ENCODE measurements at regions not wholly inside any gene's neighbourhood (a gene's known extent, or its start where the extent isn't known, plus 50 kb on each side); places are given as distances from the start of the nearest gene placed in this dataset.

DNA sequence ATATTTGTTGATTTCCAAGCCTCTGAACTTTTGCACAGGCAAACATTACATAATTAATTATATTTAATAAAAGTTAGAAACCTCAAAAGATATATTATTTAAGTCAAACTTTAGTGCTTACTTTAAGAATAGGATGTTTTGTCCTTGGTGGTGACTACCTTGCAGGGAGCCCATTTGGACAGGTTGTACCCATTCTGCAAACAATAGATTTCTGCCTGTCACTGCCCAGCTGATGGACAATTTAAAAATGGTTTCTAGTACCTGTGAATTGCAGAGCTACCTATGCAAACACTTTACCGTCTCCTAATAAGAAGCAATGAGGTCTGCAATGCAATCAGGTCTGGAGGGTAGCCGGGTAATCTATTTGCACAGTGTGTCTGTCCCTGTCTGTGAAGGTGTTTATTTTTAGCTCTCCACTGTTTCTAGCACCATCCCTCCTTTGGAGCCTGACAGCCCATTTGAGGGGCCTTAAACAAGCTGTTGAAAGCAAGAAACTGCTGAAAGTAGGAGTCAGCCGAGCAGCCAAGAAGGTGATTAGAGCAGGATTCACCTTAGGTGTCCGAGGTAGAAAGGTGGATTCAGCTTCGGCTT lies 556.2 kb upstream of the CFAP20DC start:
- Histone ChIP-seq H3K36me3 (no peaks in the 10 kb centered on the region), H3K9me3 (no peaks in the 10 kb centered on the region), H3K27ac (no peak overlapping the region), H3K4me3 (no peak overlapping the region), H3K27me3 (no peaks in the 10 kb centered on the region), H3K4me1 (no peaks in the 10 kb centered on the region)
- no peak for TF ChIP-seq POLR2A (IDR thresholded peaks at IDR 0.05)
- TF ChIP-seq POLR2AphosphoS5 (IDR thresholded peaks at IDR 0.05; ENCODE audit: insufficient read depth in 1 of 2, low read depth in 1 of 2) = no peak
- TF ChIP-seq, protein P1, sequence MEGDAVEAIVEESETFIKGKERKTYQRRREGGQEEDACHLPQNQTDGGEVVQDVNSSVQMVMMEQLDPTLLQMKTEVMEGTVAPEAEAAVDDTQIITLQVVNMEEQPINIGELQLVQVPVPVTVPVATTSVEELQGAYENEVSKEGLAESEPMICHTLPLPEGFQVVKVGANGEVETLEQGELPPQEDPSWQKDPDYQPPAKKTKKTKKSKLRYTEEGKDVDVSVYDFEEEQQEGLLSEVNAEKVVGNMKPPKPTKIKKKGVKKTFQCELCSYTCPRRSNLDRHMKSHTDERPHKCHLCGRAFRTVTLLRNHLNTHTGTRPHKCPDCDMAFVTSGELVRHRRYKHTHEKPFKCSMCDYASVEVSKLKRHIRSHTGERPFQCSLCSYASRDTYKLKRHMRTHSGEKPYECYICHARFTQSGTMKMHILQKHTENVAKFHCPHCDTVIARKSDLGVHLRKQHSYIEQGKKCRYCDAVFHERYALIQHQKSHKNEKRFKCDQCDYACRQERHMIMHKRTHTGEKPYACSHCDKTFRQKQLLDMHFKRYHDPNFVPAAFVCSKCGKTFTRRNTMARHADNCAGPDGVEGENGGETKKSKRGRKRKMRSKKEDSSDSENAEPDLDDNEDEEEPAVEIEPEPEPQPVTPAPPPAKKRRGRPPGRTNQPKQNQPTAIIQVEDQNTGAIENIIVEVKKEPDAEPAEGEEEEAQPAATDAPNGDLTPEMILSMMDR (IDR thresholded peaks at IDR 0.05) = no peak
- intact Hi-C loops (cut with DNase I) = no loop called here
- no peak for DNase-seq (ENCODE audit: extremely low spot score in 2 of 2)

DNA sequence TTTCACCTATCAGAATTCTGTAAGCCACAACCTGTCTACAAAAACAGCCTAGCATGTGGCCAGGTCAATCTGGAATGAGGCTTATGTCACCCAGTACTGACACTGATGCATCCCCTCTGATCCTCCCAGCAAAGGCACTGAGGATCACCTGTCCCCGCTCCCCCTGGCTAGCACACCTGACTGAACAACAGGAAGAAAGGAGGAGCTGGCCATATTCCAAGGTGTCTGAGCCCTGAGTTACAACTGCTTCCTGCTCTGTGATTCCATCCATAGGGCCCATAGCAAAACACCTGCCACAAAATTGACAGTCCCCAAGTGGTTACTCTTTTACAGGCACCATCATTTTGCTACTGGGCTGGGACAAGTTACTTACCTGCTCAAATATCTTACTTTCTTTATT lies 555.5 kb upstream of the CFAP20DC start:
- Histone ChIP-seq H3K27ac (no peak overlapping the region), H3K4me1 (no peaks in the 10 kb centered on the region), H3K9me3 (no peaks in the 10 kb centered on the region), H3K27me3 (no peaks in the 10 kb centered on the region), H3K4me3 (no peak overlapping the region), H3K36me3 (no peaks in the 10 kb centered on the region)
- DNase-seq (ENCODE audit: extremely low spot score in 2 of 2) = no peak
- intact Hi-C loops (cut with DNase I) = no loop called here
- TF ChIP-seq, protein P1 (IDR thresholded peaks at IDR 0.05) = no peak
- TF ChIP-seq POLR2AphosphoS5 (IDR thresholded peaks at IDR 0.05; ENCODE audit: insufficient read depth in 1 of 2, low read depth in 1 of 2) (no peak), POLR2A (IDR thresholded peaks at IDR 0.05) (no peak)

DNA sequence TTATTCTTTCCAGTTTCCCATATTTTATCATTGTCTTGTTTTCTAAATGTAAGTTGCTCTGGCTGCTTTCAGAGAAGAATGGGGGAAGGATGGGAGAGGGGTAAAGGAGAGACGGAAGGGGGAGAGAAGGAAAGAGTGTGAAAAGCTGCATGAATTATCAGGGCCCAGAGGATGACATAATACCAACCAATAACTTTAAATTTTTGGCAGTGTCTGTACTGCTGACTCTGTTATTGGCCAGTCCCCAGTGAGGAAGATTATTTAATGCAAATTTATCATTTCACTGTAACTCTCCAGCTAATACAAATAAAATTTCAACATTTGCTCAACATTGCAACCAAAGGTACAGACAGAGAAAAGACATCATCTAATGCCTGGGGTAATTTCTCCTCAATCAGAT lies 551.7 kb upstream of the CFAP20DC start:
- Histone ChIP-seq H3K4me1 (no peaks in the 10 kb centered on the region), H3K27ac (no peak overlapping the region), H3K36me3 (no peaks in the 10 kb centered on the region), H3K27me3 (no peaks in the 10 kb centered on the region), H3K9me3 (no peaks in the 10 kb centered on the region), H3K4me3 (no peak overlapping the region)
- intact Hi-C loops (cut with DNase I) = no loop called here
- DNase-seq (ENCODE audit: extremely low spot score in 2 of 2) = no peak
- TF ChIP-seq POLR2AphosphoS5 (IDR thresholded peaks at IDR 0.05; ENCODE audit: insufficient read depth in 1 of 2, low read depth in 1 of 2) = no peak
- no peak for TF ChIP-seq POLR2A (IDR thresholded peaks at IDR 0.05)
- TF ChIP-seq, protein P1 (IDR thresholded peaks at IDR 0.05) = no peak

DNA sequence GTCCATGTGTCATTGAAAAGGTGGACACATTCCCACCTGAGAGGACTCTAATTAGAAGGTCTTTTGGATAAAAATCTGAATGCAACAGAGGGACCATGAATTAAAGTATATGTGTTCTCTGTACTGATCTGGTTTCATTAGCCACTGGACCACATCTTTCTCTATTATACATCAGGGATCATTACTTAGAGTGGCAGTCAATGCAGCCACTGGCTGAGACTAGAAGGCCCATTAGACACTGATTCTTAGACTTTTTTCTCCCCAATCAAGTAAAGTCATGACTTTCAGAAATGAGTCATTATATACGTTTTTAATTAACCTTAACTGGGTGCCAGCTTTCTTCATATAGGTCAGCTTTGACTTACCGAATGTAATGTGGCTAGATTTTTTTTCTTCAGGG lies 550.8 kb upstream of the CFAP20DC start:
- intact Hi-C loops (cut with DNase I) = no loop called here
- TF ChIP-seq, protein P1 (IDR thresholded peaks at IDR 0.05) = no peak
- TF ChIP-seq POLR2A (IDR thresholded peaks at IDR 0.05) = no peak

DNA sequence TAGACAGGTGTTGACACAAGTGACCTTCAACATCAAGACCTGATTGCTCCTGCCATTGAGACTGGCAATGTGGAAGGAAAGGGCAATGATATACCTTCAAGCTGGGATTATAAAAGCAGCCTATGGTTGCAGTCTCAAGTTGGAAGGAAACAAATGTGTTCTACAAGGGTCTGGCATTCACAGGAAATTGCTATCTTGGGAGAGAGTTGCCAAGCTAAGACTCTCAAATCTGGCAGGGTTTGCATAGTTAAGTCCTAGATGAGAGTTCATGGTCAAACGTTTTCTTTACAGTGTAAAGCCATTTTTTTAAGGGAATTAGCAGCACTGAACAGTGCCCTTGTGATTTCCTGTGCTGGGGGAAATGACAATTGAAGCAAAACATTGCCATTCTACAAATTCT lies 546.9 kb upstream of the CFAP20DC start:
- Histone ChIP-seq H3K4me3 (no peak overlapping the region), H3K27ac (no peak overlapping the region), H3K27me3 (no peaks in the 10 kb centered on the region), H3K9me3 (no peaks in the 10 kb centered on the region), H3K4me1 (no peaks in the 10 kb centered on the region), H3K36me3 (no peaks in the 10 kb centered on the region)
- intact Hi-C loops (cut with DNase I) = no loop called here
- DNase-seq (ENCODE audit: extremely low spot score in 2 of 2) = peak in 1 of 2 donors; percentile 25
- no peak for TF ChIP-seq POLR2A (IDR thresholded peaks at IDR 0.05)

More for the DNA sequence above, 550.8 kb upstream of the CFAP20DC start:
- Histone ChIP-seq H3K27ac (no peak overlapping the region), H3K4me3 (no peak overlapping the region), H3K27me3 (no peaks in the 10 kb centered on the region), H3K9me3 (no peaks in the 10 kb centered on the region), H3K4me1 (no peaks in the 10 kb centered on the region), H3K36me3 (no peaks in the 10 kb centered on the region)
- no peak for DNase-seq (ENCODE audit: extremely low spot score in 2 of 2)

All from vagina (tissue), 2 donors.